ENCODE measurements at regions not wholly inside any gene's neighbourhood (a gene's known extent, or its start where the extent isn't known, plus 50 kb on each side); places are given as distances from the start of the nearest gene placed in this dataset.

DNA sequence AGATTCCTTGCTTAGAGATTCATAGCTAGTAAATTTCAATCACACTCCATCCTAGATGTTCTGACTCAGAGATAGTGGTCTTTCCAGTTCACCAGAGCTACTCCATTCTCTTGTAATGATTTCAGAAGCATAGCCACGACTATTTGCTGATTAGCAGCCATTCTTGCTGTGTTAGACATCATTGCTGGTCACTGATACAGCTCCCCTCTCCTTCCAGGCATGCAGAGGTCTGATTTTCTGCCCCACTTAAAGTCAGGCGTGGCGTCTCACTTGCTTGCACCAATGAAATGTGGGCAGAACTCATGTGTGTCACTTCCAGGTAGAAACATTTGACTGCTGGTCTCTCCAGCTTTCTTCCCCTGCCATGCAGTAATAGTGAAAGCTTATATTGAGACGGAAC, 168.9 kb upstream of the JARID2 start:
- no peak for DNase-seq (ENCODE audit: low read depth)
- H3K4me3 ChIP-seq (ENCODE audit: control insufficient read depth, low read depth, low read length): no peak overlapping the region
- TF ChIP-seq CTCF (IDR thresholded peaks at IDR 0.05; ENCODE audit: control insufficient read depth, insufficient read depth, low read depth, low read length, missing control alignments): no peak

GRCh38 chr6:15077961-15078360, 167.9 kb upstream of the JARID2 start:
- DNase-seq (ENCODE audit: low read depth): no peak
- no peak overlapping the region for H3K4me3 ChIP-seq (ENCODE audit: control insufficient read depth, low read depth, low read length)

DNA sequence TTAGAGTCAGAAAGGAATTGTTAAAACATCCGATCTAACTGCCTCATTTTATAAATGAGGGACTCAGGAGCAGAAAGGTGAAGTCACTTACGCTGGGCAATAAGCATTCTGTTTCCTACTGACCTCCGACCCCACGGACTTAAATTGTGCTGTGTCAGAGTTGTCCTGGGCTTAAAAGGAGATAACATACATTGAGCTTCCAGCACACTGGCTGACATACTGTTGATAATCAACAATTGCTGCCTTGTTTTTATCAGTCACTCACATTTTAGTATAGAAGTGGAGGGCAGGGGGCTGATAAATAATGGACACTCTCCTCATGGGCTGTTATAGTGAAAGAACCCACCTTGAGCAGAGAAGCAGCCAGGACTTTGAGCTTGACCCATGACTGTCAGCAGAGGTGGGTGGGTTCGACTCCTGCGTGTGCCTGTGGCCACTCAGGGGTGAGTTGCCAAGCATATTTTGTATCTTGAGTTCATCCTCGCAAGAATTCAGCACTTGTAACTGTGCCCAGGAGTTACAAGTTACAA, 166.5 kb upstream of the JARID2 start:
- no peak for TF ChIP-seq CTCF (IDR thresholded peaks at IDR 0.05; ENCODE audit: control insufficient read depth, insufficient read depth, low read depth, low read length, missing control alignments)
- no peak for DNase-seq (ENCODE audit: low read depth)
- no peak overlapping the region for H3K4me3 ChIP-seq (ENCODE audit: control insufficient read depth, low read depth, low read length)

More at GRCh38 chr6:15077961-15078360, 167.9 kb upstream of the JARID2 start:
- TF ChIP-seq CTCF (IDR thresholded peaks at IDR 0.05; ENCODE audit: control insufficient read depth, insufficient read depth, low read depth, low read length, missing control alignments): no peak

GRCh38 chr6:15080895-15081294, 165.0 kb upstream of the JARID2 start:
- TF ChIP-seq CTCF (IDR thresholded peaks at IDR 0.05; ENCODE audit: control insufficient read depth, insufficient read depth, low read depth, low read length, missing control alignments): no peak
- DNase-seq (ENCODE audit: low read depth): no peak

DNA sequence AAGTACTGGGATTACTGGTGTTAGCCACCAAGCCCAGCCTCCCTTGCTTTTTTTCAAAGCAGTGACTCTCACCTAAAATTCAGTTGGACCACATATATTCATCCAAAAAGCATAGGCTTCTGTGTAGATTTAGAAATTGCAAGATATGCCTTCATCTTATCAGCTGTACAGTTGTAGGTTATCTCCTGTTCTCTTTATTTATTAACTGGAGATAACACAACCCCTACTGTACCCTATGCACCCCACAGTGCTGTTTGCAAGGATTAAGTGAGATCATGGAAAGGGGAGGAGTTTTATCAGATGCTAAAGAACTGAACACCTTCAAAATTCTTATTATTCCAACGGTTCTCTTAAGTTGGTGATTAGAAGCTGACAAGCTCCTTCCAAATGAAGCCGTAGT, 164.4 kb upstream of the JARID2 start:
- no peak overlapping the region for H3K4me3 ChIP-seq (ENCODE audit: control insufficient read depth, low read depth, low read length)
- no peak for DNase-seq (ENCODE audit: low read depth)
- no peak for TF ChIP-seq CTCF (IDR thresholded peaks at IDR 0.05; ENCODE audit: control insufficient read depth, insufficient read depth, low read depth, low read length, missing control alignments)

More at GRCh38 chr6:15080895-15081294, 165.0 kb upstream of the JARID2 start:
- H3K4me3 ChIP-seq (ENCODE audit: control insufficient read depth, low read depth, low read length): no peak overlapping the region

- no peak overlapping the region for H3K4me3 ChIP-seq (ENCODE audit: control insufficient read depth, low read depth, low read length)
- no peak for TF ChIP-seq CTCF (IDR thresholded peaks at IDR 0.05; ENCODE audit: control insufficient read depth, insufficient read depth, low read depth, low read length, missing control alignments)
- DNase-seq (ENCODE audit: low read depth): no peak
Measured at GRCh38 chr6:15082708-15083107, 163.2 kb upstream of the JARID2 start.
